IPS DF 19.7 (cell line): ENCODE measurements at regions not wholly inside any gene's neighbourhood (a gene's known extent, or its start where the extent isn't known, plus 50 kb on each side); places are given as distances from the start of the nearest gene placed in this dataset.

Experiments used
- DNase-seq: peaks from one replicate; pipeline ENCODE4 v3.0.0-alpha.2; 2013; ENCODE audit warnings: low read depth, low spot score

GRCh38 chr9:1683951-1684350 lies 331.2 kb upstream of the SMARCA2 start:
- no peak for DNase-seq

GRCh38 chr9:1698991-1699390 lies 316.2 kb upstream of the SMARCA2 start:
- no peak for DNase-seq

GRCh38 chr9:1701113-1701512 lies 314.0 kb upstream of the SMARCA2 start:
- no peak for DNase-seq

GRCh38 chr9:1702701-1703100 lies 312.4 kb upstream of the SMARCA2 start:
- no peak for DNase-seq

GRCh38 chr9:1707291-1707690 lies 307.9 kb upstream of the SMARCA2 start:
- no peak for DNase-seq

GRCh38 chr9:1708219-1708618 lies 306.9 kb upstream of the SMARCA2 start:
- DNase-seq = no peak

GRCh38 chr9:1709347-1709746 lies 305.8 kb upstream of the SMARCA2 start:
- DNase-seq = no peak

- no peak for DNase-seq
Measured at GRCh38 chr9:1712861-1713450, 302.2 kb upstream of the SMARCA2 start.

- DNase-seq = no peak
Measured at GRCh38 chr9:1713841-1714240, 301.3 kb upstream of the SMARCA2 start.

- no peak for DNase-seq
Measured at GRCh38 chr9:1717882-1718281, 297.3 kb upstream of the SMARCA2 start.

- no peak for DNase-seq
Measured at GRCh38 chr9:1718836-1719235, 296.3 kb upstream of the SMARCA2 start.

- no peak for DNase-seq
Measured at GRCh38 chr9:1721196-1721595, 294.0 kb upstream of the SMARCA2 start.

GRCh38 chr9:1722404-1722803 lies 292.7 kb upstream of the SMARCA2 start:
- peak; percentile 63 for DNase-seq

GRCh38 chr9:1723522-1724015 lies 291.6 kb upstream of the SMARCA2 start:
- DNase-seq = no peak

GRCh38 chr9:1726993-1727759 lies 288.0 kb upstream of the SMARCA2 start:
- no peak for DNase-seq

GRCh38 chr9:1729631-1730030 lies 285.5 kb upstream of the SMARCA2 start:
- DNase-seq = no peak

- DNase-seq = no peak
Measured at GRCh38 chr9:1732670-1733069, 282.5 kb upstream of the SMARCA2 start.

GRCh38 chr9:1738511-1739100 lies 276.5 kb upstream of the SMARCA2 start:
- DNase-seq = no peak

GRCh38 chr9:1743121-1743960 lies 271.8 kb upstream of the SMARCA2 start:
- DNase-seq = no peak

- DNase-seq = no peak
Measured at GRCh38 chr9:1745980-1746379, 269.2 kb upstream of the SMARCA2 start.

- DNase-seq = no peak
Measured at GRCh38 chr9:1747417-1747967, 267.7 kb upstream of the SMARCA2 start.

- DNase-seq = no peak
Measured at GRCh38 chr9:1748407-1748806, 266.7 kb upstream of the SMARCA2 start.
